Activated naive CD4-positive, alpha-beta T cell treated with anti-CD3 and anti-CD28 coated beads, Interleukin-2, amount 50 U/mL, for 72 hours (primary cell): ENCODE measurements at regions not wholly inside any gene's neighbourhood (a gene's known extent, or its start where the extent isn't known, plus 50 kb on each side); places are given as distances from the start of the nearest gene placed in this dataset.
A peak's percentile ranks its signal among the peaks of the same experiment; 100 is the strongest.
"Not testable (repeated sequence)": the region's sequence is repeated elsewhere in the genome, so short reads cannot be mapped to it uniquely, and the experiment has no call there.

Source experiments
- ATAC-seq, 2 donors: fragments of 150-1000 bp; cut with Tn5 transposase; 2 replicates each; pipeline ENCODE4 v1.10.0; 2021; ENCODE audit warnings: mild to moderate bottlenecking in 2 of 2, moderate library complexity in 2 of 2
- DNase-seq, 2 donors: peaks; one replicate each; pipeline ENCODE4 v3.0.0; 2021 to 2022; ENCODE audit warnings: low spot score in 2 of 2
- H3K27ac Mint-ChIP-seq, 2 donors: one replicate each; pipeline ENCODE4 v1.8.0; 2022; ENCODE audit warnings: mild to moderate bottlenecking in 2 of 2, mixed read lengths in 2 of 2
- H3K36me3 Mint-ChIP-seq, 2 donors: one replicate each; pipeline ENCODE4 v1.8.0; 2022; ENCODE audit warnings: mixed read lengths in 2 of 2
- H3K9me3 Mint-ChIP-seq, 2 donors: one replicate each; pipeline ENCODE4 v1.8.0; 2022; ENCODE audit warnings: mixed read lengths in 2 of 2

DNA sequence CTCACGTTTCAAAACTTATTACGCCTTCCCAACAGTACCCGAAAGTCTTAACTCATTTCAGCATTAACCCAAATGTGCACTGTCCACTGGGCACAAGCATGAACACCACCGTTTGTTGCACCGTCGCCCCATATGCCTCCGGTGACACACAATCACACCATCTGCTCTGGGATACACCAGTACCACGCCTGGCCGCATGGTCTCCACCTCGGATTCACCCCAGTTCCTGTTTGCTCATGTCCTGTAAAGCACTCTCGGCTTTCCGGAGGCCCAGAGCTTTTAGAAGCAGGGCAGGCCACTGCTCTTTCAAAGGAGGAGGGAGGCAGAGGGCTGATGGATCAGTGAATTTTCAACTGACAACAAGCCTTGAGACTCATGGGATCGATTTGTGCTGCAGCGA is 1570.0 kb upstream of the DEFB115 start:
- Mint-ChIP-seq H3K36me3 (peaks cover 14 to 15% of the 10 kb centered on the region in 2 donors), H3K27ac (peak overlapping the region in 1 of 2 donors; percentile 47), H3K9me3 (peaks cover 14 to 20% of the 10 kb centered on the region in 2 donors)
- DNase-seq (no peak), ATAC-seq (no peak)

DNA sequence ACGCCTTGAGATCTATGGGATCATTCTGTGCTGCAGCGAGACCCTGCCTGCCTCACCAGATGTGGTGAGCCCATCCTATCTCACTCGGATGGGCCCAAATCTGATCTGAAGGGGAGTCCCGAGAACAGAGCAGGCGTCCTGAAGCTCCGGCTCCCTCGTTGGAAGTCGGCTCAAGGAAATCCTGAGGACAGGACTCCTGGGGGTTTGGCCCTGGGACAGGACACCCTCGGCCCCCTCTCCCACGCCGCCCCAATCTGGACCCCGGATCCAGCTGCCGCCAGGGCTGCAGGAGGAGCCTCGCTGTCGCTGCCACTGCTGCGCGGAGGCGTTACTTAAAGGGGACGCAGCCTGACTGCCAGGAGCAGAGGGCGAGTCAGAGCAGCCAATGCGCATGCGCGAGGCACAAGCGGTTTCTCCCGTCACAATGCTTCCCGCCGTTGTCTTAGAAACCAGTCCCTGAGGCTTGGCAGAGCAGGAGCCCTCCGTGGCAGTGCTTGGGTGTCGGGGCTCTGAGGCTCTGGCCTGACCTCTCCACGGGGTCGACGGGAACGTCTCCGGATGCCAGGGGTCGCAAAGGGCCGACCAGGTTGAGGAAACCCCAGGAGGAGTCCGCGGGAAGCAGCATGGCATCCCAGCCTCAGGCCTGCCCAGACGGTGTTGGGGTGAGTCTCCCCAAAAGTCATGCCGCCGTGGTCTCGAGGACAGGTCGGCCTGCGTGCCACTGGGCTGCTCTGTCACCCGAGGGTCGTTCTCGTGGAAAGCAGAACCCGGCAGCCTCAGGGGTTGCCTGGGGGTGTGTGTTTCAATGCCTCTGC is 1567.8 kb upstream of the DEFB115 start:
- H3K27ac Mint-ChIP-seq: no peak overlapping the region
- peaks cover 13 to 21% of the 10 kb centered on the region in 2 donors for H3K36me3 Mint-ChIP-seq
- DNase-seq: no peak
- peaks cover 14 to 15% of the 10 kb centered on the region in 2 donors for H3K9me3 Mint-ChIP-seq
- peak in 1 of 2 donors; percentile 66 for ATAC-seq

DNA sequence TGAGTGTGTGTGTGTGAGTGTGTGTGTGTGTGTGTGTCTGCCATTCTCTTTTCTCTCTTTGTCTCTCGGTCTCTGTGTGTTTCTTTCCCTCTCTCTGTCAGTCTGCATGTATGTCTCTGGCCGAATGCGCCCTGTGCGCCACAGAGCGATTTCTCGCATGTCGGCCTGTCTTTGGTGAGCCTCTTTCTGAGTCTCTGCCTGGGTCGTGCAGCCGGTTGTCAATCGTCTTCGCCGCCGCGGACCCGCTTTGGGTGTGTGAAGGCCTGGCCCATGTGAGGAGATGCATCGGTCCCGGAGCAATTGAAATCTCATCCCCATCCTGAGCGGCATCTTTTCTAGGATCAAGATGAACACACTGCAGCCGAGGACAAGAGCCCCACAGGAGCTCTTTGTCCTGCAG is 1567.2 kb upstream of the DEFB115 start:
- H3K36me3 Mint-ChIP-seq: peaks cover 13 to 21% of the 10 kb centered on the region in 2 donors
- DNase-seq (no peak), ATAC-seq (no peak)
- peaks cover 14 to 15% of the 10 kb centered on the region in 2 donors for H3K9me3 Mint-ChIP-seq
- H3K27ac Mint-ChIP-seq: no peak overlapping the region

DNA sequence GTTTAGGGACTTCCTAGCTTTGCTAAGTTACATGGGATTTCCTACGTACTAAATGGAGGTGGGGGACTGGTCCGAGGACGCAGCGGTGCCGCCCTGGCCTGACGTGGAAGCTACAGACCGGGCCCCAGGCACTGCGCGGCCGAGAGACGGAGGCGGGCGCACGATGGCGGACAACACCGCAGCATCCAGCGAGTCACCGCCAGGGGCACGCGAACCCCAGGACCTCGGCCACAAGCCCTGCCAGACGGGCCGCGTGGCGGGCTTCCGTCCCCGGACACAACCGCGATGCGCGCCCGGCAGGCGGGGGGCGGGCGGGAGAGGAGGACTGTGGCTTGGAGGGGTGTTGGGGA is 1516.9 kb upstream of the DEFB115 start:
- H3K36me3 Mint-ChIP-seq: peaks cover 6 to 29% of the 10 kb centered on the region in 2 donors
- no peak for DNase-seq
- peaks cover 15 to 25% of the 10 kb centered on the region in 2 donors for H3K9me3 Mint-ChIP-seq
- H3K27ac Mint-ChIP-seq: no peak overlapping the region
- no peak for ATAC-seq

DNA sequence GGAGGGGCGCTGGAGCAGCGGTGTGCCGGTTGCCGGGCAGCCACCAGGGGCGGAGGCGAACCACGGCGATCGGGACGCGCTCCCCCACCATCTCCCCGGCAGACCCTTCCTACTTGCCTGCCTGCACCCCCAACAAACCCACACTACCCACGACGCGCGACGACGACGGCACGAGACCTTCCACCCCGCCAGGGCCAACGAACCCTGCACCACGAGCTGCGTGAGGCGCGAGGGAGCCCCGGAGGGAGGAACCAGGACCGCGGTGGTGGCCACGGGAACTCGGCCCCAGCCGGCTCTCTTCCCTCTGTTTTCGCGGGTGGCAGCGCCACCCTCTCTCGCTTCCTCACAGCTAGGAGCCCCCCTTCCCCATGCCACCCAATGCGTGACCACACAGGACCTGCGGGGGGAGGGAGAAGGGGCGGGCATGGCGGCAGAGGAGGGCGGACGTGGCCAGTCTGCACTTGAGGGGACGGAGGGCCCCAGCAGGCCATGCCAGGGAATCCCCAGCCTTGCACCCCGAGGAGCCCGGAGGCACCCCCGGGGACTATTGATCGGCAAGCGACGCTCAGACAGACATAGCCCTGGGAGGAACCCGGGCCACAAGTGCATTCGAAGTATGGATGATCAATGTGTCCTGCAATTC is 1516.4 kb upstream of the DEFB115 start:
- Mint-ChIP-seq H3K9me3 (peaks cover 16 to 25% of the 10 kb centered on the region in 2 donors), H3K27ac (no peak overlapping the region), H3K36me3 (peaks cover under 1 to 24% of the 10 kb centered on the region in 2 donors)
- ATAC-seq (no peak), DNase-seq (no peak)

DNA sequence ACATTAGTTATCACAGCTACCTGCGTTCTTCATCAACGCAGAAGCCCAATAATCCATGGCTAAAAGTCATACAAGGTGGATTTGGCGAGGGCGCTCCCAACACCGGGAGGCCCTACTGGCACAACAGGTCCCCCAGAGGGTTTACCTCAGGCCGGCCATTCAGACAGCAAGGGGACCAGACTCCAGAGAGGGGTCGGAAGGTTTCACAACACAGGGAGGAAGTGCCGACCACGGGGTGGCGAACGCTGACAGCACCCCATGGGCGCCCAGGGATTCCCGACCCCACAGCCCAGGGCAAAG is 1515.9 kb upstream of the DEFB115 start:
- DNase-seq (no peak), ATAC-seq (no peak)
- H3K27ac Mint-ChIP-seq: no peak overlapping the region
- peaks cover 16 to 25% of the 10 kb centered on the region in 2 donors for H3K9me3 Mint-ChIP-seq
- peaks cover 0 to 24% of the 10 kb centered on the region in 2 donors for H3K36me3 Mint-ChIP-seq

DNA sequence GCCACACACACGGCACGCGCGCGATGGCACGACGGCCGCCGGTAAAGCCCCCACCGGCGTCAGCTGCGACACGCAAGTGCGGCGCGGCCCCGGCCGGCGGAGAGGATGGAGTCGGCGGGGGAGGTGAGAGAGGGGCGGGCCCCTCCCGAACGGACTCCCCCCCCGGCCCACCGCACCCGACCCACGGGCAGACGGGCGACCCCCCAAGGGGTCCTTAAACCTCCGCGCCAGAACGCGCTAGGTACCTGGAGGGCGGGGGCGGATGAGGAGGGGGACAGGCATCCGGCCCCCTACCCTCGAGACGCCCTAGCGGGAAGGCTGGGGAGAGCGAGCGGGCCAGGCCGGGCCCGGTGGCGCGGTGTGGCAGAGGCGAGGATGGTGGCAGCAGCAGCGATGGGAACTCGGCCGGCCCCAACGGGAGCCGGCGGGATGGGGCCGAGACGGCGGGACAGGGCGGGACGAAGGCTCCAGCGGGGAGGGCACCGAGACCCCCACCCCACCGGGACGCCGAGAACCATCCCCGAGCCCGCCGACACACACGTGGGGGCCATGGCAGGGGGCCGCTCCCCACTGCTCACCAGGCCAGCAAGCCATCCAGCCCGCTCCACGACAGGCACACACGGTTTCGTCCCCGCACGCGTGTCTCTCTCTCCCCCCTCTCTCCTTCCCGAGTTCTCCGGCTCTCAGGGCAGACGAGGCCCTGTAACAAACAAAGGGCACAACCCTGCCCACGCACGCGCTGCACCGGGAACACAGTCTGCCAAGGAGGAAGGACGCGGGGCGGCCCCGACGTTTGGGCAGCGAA is 1515.4 kb upstream of the DEFB115 start:
- H3K27ac Mint-ChIP-seq: no peak overlapping the region
- H3K36me3 Mint-ChIP-seq: peaks cover 0 to 24% of the 10 kb centered on the region in 2 donors
- peak in 1 of 2 donors; percentile 24 for ATAC-seq
- DNase-seq: no peak
- H3K9me3 Mint-ChIP-seq: peaks cover 15 to 24% of the 10 kb centered on the region in 2 donors

DNA sequence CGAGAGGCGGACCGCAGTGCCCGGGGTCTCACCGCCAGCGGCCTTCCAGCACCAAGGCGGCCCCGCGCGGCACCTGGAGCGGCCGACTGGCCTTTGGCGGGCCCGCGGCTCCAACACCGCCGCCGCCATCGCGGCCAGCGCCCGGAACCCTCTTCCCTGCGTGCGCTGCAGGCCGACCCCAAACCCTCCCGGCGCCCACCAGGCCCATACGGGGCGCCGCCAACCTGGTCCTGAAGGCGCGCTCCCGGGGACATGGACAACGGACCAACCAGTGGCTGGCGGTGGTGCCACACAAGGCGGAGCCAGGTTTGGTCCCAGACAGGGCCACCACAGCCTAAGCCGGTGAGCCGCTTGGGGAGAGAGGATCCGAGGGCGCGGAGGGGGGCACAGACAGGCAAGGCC is 1514.8 kb upstream of the DEFB115 start:
- H3K27ac Mint-ChIP-seq: no peak overlapping the region
- peaks cover 0 to 24% of the 10 kb centered on the region in 2 donors for H3K36me3 Mint-ChIP-seq
- peaks cover 11 to 21% of the 10 kb centered on the region in 2 donors for H3K9me3 Mint-ChIP-seq
- ATAC-seq: peak in 1 of 2 donors; percentile 51
- no peak for DNase-seq

DNA sequence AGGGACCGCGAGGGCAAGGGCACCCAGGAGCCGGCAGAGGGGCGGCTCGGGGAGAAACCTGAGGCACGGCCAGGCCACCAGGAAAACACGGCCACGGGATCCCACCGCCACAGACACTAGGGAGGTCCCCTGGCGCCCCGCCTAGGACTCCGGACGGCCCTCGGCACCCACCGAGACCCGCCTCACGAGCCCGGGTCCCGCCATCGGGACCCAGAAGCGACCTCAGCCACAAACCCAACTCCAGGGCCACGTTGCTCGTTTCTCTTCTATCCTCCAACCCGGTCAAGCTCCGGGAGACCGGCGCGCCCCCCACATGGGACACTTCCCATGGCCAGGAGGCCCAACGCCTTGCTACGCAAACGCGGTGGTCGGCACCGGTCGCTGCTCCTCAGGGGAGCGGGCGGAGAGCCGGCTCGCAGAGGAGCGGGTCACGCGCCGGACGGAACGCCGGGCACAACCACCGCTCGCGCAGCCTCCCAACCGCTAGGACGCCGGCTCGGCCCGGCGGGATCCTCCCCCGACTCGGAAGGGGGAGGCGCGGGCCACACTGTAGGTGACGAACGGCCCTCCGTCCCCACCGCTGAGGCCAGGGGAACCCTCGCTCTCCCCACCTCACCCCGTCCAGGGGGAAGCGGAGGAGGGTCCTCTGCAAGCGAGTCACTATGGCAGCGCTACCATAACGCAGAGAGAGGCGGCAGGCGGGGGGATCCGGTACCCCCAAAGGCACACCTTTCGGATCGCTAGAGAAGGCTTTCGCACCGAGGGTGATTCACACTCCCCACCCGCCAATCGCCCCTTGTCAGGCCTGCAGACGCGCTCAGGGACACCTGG is 1514.1 kb upstream of the DEFB115 start:
- no peak for DNase-seq
- peak in 1 of 2 donors; percentile 49 for ATAC-seq
- no peak overlapping the region for H3K27ac Mint-ChIP-seq
- peaks cover 0 to 19% of the 10 kb centered on the region in 2 donors for H3K36me3 Mint-ChIP-seq
- H3K9me3 Mint-ChIP-seq: peaks cover 5 to 15% of the 10 kb centered on the region in 2 donors

DNA sequence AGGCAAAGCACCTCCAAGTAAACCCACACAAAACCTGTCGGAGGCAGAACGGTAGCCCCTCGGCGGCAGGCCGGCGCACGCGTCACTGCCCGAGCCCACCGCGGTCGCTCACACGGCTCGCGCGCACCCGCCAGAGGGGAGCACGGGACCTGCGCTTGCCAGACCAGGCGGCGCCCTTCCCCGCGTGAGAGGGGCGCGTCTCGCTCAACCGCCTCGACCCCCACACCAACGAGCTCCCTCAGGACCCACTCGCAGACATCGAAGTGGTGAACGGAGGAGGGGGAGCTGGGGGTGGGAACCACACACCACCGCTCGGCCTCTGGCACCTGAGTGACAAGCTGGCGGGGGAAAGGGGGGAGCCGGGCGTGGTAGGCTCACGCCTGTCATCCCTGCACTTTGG is 1513.4 kb upstream of the DEFB115 start:
- DNase-seq: no peak
- ATAC-seq: no peak
- H3K27ac Mint-ChIP-seq: no peak overlapping the region
- peaks cover 4 to 10% of the 10 kb centered on the region in 2 donors for H3K9me3 Mint-ChIP-seq
- H3K36me3 Mint-ChIP-seq: peaks cover 0 to 15% of the 10 kb centered on the region in 2 donors

DNA sequence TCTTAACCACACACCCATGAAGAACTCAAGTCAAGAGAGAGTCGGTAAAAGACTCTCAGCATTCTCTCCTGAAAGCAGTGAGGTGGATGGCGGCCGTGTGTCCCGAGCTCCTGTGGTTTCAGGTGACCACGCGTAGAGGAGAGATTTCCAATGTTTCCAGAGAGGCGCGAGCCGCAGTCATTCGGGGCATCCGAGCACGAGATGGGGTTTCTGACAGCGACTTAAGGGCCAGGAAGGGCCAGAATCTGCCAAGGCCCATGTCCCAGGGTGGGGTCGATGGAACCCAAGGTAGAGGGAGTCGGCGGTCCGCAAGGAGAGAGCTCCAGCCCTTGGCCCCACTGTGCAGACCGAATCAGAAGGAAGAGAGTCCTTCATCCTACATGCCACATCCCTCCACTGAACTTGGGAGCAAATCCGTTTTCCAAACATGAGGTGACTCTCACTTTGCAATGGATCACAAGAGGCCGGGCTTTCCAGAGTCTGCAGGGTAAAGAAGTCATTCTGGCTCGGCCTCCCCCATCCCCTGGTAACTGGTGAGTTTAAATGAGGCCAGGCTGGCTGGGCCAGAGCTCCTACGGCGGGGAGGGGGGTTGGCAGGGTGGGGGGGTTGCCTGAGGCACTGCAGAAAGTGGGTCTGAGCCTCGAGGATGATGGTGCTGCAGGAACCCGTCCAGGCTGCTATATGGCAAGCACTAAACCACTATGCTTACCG is 1511.8 kb upstream of the DEFB115 start:
- peaks cover under 1 to 12% of the 10 kb centered on the region in 2 donors for H3K36me3 Mint-ChIP-seq
- H3K9me3 Mint-ChIP-seq, ATAC-seq, DNase-seq, H3K27ac Mint-ChIP-seq: not testable (repeated sequence)

DNA sequence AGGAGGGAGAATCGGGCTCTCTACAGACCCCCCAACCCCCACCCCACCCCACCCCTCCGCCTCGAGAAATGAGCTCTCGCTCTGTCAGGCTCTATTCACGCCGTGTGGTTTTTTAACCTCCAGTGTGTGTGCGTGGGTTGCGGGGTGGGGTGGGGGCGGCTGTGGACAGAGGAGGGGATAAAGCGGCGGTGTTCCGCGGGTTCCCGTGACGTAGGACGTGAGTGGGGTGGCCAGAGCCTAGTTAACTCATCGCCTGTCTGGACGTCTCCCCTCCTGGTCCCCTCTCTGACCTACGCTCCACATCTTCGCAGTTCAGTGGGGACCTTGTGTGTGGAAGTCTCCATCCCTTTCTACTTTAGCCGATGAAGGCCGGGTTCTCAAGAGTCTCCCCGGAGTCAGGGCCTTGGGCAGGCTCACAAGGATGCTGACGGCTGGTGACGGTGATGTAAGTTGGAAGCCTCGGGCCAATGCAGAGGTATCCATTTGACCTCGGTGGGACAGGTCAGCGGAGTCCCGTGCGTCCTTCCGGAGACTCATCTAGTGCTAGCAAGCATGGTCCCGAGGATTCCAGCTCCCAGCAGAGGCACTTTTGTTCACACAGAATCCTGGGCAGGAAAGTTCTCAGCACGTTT is 1507.1 kb upstream of the DEFB115 start:
- DNase-seq (no peak), ATAC-seq (no peak)
- Mint-ChIP-seq H3K36me3 (peaks cover 14 to 35% of the 10 kb centered on the region in 2 donors), H3K27ac (no peak overlapping the region), H3K9me3 (peaks cover 29 to 38% of the 10 kb centered on the region in 2 donors)

DNA sequence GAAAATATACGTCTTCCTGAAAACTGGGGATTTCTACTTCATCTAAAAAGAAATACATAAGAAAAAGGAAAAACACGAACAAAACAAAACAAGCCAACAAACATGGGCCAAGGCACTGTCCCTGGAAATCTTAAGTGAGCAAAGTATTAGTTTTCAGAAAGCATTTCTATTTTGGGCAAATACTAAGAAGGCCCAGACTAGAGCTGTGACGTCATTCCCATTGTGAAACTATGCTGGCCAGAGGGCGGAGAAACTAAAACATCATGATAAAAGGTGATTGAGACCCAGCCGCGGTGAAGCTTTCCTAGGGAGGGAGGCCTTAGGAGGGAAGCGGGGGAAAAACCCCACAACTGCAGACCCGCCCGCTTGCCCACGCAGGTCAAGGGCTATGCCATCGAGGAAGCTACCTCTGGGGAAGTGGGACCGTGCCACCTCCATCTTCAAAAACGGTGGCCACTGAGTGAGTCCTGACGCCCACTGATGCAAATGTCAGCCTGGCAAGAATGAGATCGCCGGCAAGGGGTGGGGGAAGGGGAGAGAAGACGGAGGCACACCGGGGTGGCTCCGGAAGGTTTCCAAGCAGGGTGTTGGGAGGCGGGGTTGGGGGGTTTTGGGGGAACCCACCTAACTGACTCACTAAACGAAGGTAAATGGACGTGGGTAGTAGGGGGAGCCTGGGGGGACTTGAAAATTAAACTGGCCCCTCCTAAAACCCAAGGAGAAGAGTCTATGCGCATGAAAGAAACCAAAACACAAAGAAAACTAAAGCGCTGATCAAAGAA is 1504.6 kb upstream of the DEFB115 start:
- DNase-seq (peak in 1 of 2 donors; percentile 80), ATAC-seq (peak in 1 of 2 donors; percentile 63)

DNA sequence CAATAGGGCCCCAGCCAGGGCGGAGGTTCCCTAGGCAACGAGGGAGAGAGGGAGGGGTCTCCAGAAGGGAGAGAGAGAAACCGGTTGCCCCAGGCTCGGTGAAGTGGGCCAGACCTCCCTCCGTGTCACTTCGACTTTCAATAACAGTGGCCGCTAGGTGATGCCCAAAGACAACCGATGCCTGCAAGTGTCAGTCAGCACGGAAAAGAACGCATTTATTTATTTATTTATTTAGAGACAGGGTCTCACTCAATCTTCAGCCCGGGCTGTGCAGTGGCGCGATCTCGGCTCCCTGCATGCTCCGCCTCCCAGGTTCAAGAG is 1504.1 kb upstream of the DEFB115 start:
- peak in 1 of 2 donors; percentile 36 for ATAC-seq
- Mint-ChIP-seq H3K36me3 (peaks cover 28 to 38% of the 10 kb centered on the region in 2 donors), H3K9me3 (peaks cover 34 to 52% of the 10 kb centered on the region in 2 donors), H3K27ac (peak overlapping the region in 1 of 2 donors; percentile 93)
- DNase-seq: not testable (repeated sequence)

More for the DNA sequence above, 1504.6 kb upstream of the DEFB115 start:
- H3K36me3 Mint-ChIP-seq: peaks cover 28 to 38% of the 10 kb centered on the region in 2 donors
- H3K9me3 Mint-ChIP-seq: peaks cover 34 to 49% of the 10 kb centered on the region in 2 donors
- H3K27ac Mint-ChIP-seq: peak overlapping the region in 1 of 2 donors; percentile 93
